Common myeloid progenitor, CD34-positive (primary cell): ENCODE measurements at regions not wholly inside any gene's neighbourhood (a gene's known extent, or its start where the extent isn't known, plus 50 kb on each side); places are given as distances from the start of the nearest gene placed in this dataset.

Source experiments
- CTCF ChIA-PET: fragments of 350-600 bp; sonication (Branson Sonifier 250); formaldehyde crosslinking; loops from one replicate; lab custom pipeline; 2021; ENCODE audit warnings: antibody characterized with exemption; lab: Charles Lee
- POLR2A ChIA-PET: fragments of 350-600 bp; sonication (Branson Sonifier 250); formaldehyde crosslinking; loops from one replicate; lab custom pipeline; 2021; ENCODE audit warnings: antibody characterized with exemption; lab: Charles Lee
- DNase-seq, 3 donors: peaks; one replicate each; pipeline versions ENCODE4 v3.0.0 to v3.0.0-alpha.2; 2013
- H3K27ac ChIP-seq, 2 experiments: 1 replicate in 1 of 2; 2 replicates in 1 of 2; pipeline ENCODE4 v1.7.0; 2013; ENCODE audit warnings: inconsistent platforms in 2 of 2, low read length in 2 of 2, mild to moderate bottlenecking in 2 of 2, low read depth in 1 of 2, moderate library complexity in 1 of 2; ENCODE audit not compliant: severe bottlenecking in 2 of 2, insufficient read depth in 1 of 2, poor library complexity in 1 of 2
- H3K27me3 ChIP-seq, 5 experiments: replicated peaks in 2 of 5; 1 replicate in 3 of 5; 2 replicates in 2 of 5; pipeline versions ENCODE4 v1.6.1 to v1.7.0; 2013; ENCODE audit warnings: low read length in 4 of 5, mild to moderate bottlenecking in 2 of 5, moderate library complexity in 2 of 5, inconsistent platforms in 1 of 5; ENCODE audit not compliant: insufficient read depth in 5 of 5, control insufficient read depth in 4 of 5
- H3K36me3 ChIP-seq, 4 experiments: 1 replicate in 2 of 4; 2 replicates in 2 of 4; pipeline versions ENCODE4 v1.6.1 to v1.7.0; 2013; ENCODE audit warnings: low read length in 3 of 4, control low read depth in 1 of 4, mild to moderate bottlenecking in 1 of 4; ENCODE audit not compliant: control insufficient read depth in 4 of 4, insufficient read depth in 4 of 4
- H3K4me1 ChIP-seq, 4 experiments: 1 replicate in 3 of 4; 2 replicates in 1 of 4; pipeline versions ENCODE4 v1.6.1 to v1.7.1; 2013; ENCODE audit warnings: low read length in 3 of 4, mild to moderate bottlenecking in 3 of 4, control low read depth in 1 of 4, inconsistent platforms in 1 of 4, moderate library complexity in 1 of 4; ENCODE audit not compliant: control insufficient read depth in 4 of 4, insufficient read depth in 4 of 4; ENCODE audit errors: control extremely low read depth in 1 of 4
- H3K4me3 ChIP-seq, 7 experiments: 1 replicate in 4 of 7; 2 replicates in 3 of 7; pipeline versions ENCODE4 v1.5.1 to v1.7.0; 2013; ENCODE audit warnings: mild to moderate bottlenecking in 7 of 7, low read length in 6 of 7, moderate library complexity in 6 of 7, inconsistent platforms in 2 of 7, low read depth in 2 of 7, control low read depth in 1 of 7; ENCODE audit not compliant: insufficient read depth in 4 of 7, control insufficient read depth in 1 of 7; ENCODE audit errors: extremely low read depth in 1 of 7
- H3K9me3 ChIP-seq, 5 experiments: 1 replicate in 4 of 5; 2 replicates in 1 of 5; pipeline versions ENCODE4 v1.6.1 to v1.7.1; 2013; ENCODE audit warnings: low read length in 4 of 5, mild to moderate bottlenecking in 2 of 5, inconsistent platforms in 1 of 5, low read depth in 1 of 5, moderate library complexity in 1 of 5; ENCODE audit not compliant: control insufficient read depth in 4 of 5, insufficient read depth in 2 of 5; ENCODE audit errors: control extremely low read depth in 1 of 5
- WGBS: methylation state at CpG from one replicate; pipeline ENCODE4 v1.1.5; 2013; ENCODE audit not compliant: insufficient coverage; 5-methylcytosine and 5-hydroxymethylcytosine counted together

- no peaks in the 10 kb centered on the region for H3K4me1 ChIP-seq
- no peak overlapping the region for H3K4me3 ChIP-seq
- ChIA-PET POLR2A (no interaction called here), CTCF (interaction anchor here (0.7 to 1.6 kb wide), 3 partner anchors 15 to 684 kb away, joined by 3 to 5 read pairs (median 4); no protein-coding TSS in a partner anchor)
- no peaks in the 10 kb centered on the region for H3K36me3 ChIP-seq
- H3K9me3 ChIP-seq: peaks cover 0 to 1% (median 0%) of the 10 kb centered on the region in 5 experiments
- no peak for DNase-seq
- no peak overlapping the region for H3K27ac ChIP-seq
- no peaks in the 10 kb centered on the region for H3K27me3 ChIP-seq
These were observed 101.8 kb downstream of the CAND1 start for GRCh38 chr12:67370979-67371378.

DNA sequence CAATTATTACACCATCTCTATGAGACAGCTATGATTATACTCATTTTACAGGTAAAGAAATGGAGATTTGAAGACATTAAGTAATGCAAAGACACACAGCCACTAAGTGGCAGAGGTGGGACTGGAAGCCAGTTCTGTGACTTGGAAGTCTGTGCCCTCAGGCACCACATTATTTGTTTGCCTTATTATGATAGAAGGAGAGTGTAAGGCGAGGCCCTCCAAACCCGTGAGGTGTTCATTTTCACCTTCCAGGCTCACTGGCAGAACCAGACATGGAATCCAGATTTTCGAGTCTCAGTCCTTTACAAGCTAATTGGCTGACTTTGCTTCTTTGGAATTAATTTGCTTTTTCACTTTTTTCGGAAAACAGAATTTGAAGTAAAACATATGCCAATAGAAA lies 107.9 kb downstream of the CAND1 start:
- no peak overlapping the region for H3K27ac ChIP-seq
- H3K9me3 ChIP-seq: peaks cover 0 to 1% (median 0%) of the 10 kb centered on the region in 5 experiments
- POLR2A ChIA-PET: interaction anchor here (0.6 kb wide), 1 partner anchor 579 kb away, joined by 3 read pairs; no protein-coding TSS in a partner anchor
- no peaks in the 10 kb centered on the region for H3K4me1 ChIP-seq
- H3K4me3 ChIP-seq: no peak overlapping the region
- no peak for DNase-seq
- H3K27me3 ChIP-seq: no peaks in the 10 kb centered on the region
- CTCF ChIA-PET: no interaction called here
- H3K36me3 ChIP-seq: no peaks in the 10 kb centered on the region
- 100% methylated on average over 1 of the region's 4 CpGs for whole genome bisulfite sequencing

GRCh38 chr12:67377541-67377940 lies 108.4 kb downstream of the CAND1 start:
- Histone ChIP-seq H3K36me3 (no peaks in the 10 kb centered on the region), H3K9me3 (peaks cover 0 to 1% (median 0%) of the 10 kb centered on the region in 5 experiments), H3K4me3 (no peak overlapping the region), H3K27ac (no peak overlapping the region), H3K27me3 (no peaks in the 10 kb centered on the region), H3K4me1 (no peaks in the 10 kb centered on the region)
- DNase-seq: no peak
- 98% methylated on average over 3 of the region's 4 CpGs for WGBS
- POLR2A ChIA-PET: interaction anchor here (0.6 kb wide), 2 partner anchors 242 to 578 kb away, joined by 3 read pairs; no protein-coding TSS in a partner anchor
- CTCF ChIA-PET: no interaction called here

DNA sequence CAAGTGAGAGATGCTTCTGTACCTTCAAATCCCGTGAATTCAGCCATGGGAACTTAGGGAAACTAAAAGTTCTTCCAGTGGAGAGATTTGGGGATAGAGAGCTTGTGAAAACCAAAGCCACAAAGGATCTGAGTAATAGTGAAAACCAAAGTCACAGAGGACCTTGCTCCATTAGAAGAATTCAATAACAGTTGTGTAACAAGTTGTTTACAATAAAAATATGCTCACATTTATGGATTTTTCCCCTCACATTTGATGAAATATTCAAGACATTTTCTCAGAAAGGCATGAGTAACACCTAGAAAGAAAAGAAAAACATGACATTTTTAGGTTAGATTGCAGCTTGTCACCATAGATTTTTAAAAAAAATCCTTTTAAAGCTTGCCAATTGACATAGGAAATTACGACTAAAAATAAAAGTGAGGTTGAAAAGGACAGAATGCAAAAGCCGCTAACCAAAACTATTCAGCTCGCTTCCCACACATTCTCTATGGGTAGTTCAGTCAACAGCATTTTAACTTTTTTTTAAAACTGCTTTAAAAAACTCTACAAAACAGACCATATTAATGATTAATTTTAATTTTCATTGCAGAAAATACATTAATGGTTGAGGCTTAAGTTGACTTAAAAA lies 113.2 kb downstream of the CAND1 start:
- Histone ChIP-seq H3K27me3 (no peaks in the 10 kb centered on the region), H3K9me3 (no peaks in the 10 kb centered on the region), H3K27ac (no peak overlapping the region), H3K36me3 (no peaks in the 10 kb centered on the region), H3K4me3 (no peak overlapping the region), H3K4me1 (no peaks in the 10 kb centered on the region)
- CTCF ChIA-PET: no interaction called here
- no peak for DNase-seq
- 89% methylated on average over 1 of the region's 4 CpGs for WGBS
- POLR2A ChIA-PET: no interaction called here

DNA sequence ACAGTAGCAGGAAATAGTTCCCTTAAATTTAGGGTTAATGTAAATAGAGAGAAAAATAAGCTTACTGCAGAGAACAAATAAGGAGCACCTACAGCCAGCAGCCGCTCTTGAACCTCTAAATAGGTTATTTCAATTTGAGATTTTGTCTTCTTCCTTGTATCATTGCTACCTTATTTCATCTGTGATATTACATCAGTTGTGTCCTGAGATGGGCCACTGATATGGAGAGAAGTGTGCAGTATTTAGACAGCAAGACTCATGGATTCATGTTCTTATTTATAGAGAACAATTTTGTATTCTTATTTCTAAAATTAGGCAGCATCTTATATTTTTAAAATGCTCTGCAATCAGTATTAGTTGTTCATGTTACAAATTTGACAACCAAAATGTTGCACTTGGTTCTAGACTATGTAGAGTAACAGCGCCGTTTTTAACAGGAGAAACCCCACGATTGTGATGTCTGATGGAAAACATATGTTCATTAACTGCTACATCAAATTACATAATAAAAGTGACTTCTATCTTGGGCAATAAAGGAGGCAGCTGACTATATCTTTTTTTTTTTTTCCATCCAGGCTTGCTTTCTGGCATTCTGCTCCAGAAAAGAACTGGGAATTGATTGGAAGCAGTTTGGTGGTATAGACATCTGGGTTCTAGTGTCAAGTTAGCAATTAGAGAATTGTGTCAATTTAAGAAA lies 117.9 kb downstream of the CAND1 start:
- H3K4me1 ChIP-seq: peaks cover 2 to 23% (median 12%) of the 10 kb centered on the region in 4 experiments
- H3K27me3 ChIP-seq: no peaks in the 10 kb centered on the region
- no peak overlapping the region for H3K27ac ChIP-seq
- H3K36me3 ChIP-seq: no peaks in the 10 kb centered on the region
- ChIA-PET CTCF (no interaction called here), POLR2A (no interaction called here)
- no peak for DNase-seq
- no CpG with 5 or more reads among the region's 4 CpGs for WGBS
- no peaks in the 10 kb centered on the region for H3K9me3 ChIP-seq
- no peak overlapping the region for H3K4me3 ChIP-seq

- DNase-seq: peak; percentile 19 to 66 (median 50)
- H3K36me3 ChIP-seq: no peaks in the 10 kb centered on the region
- ChIA-PET CTCF (interaction anchor here (0.8 to 0.9 kb wide), 2 partner anchors 28 to 271 kb away, joined by 3 read pairs; no protein-coding TSS in a partner anchor), POLR2A (no interaction called here)
- H3K9me3 ChIP-seq: no peaks in the 10 kb centered on the region
- H3K27me3 ChIP-seq: no peaks in the 10 kb centered on the region
- WGBS: 40% methylated on average over 2 of the region's 3 CpGs
- peaks cover 2 to 23% (median 12%) of the 10 kb centered on the region in 4 experiments for H3K4me1 ChIP-seq
- H3K27ac ChIP-seq: no peak overlapping the region
- no peak overlapping the region for H3K4me3 ChIP-seq
These were observed 119.4 kb downstream of the CAND1 start for GRCh38 chr12:67388331-67389138.
